Activated CD8-positive, alpha-beta memory T cell treated with anti-CD3 and anti-CD28 coated beads, Interleukin-2, amount 50 U/mL, for 48 hours (primary cell): ENCODE measurements at regions not wholly inside any gene's neighbourhood (a gene's known extent, or its start where the extent isn't known, plus 50 kb on each side); places are given as distances from the start of the nearest gene placed in this dataset.
"Not testable (repeated sequence)": the region's sequence is repeated elsewhere in the genome, so short reads cannot be mapped to it uniquely, and the experiment has no call there.

Experiments
- DNase-seq: peaks from one replicate; pipeline ENCODE4 v3.0.0-alpha.2; 2020

DNA sequence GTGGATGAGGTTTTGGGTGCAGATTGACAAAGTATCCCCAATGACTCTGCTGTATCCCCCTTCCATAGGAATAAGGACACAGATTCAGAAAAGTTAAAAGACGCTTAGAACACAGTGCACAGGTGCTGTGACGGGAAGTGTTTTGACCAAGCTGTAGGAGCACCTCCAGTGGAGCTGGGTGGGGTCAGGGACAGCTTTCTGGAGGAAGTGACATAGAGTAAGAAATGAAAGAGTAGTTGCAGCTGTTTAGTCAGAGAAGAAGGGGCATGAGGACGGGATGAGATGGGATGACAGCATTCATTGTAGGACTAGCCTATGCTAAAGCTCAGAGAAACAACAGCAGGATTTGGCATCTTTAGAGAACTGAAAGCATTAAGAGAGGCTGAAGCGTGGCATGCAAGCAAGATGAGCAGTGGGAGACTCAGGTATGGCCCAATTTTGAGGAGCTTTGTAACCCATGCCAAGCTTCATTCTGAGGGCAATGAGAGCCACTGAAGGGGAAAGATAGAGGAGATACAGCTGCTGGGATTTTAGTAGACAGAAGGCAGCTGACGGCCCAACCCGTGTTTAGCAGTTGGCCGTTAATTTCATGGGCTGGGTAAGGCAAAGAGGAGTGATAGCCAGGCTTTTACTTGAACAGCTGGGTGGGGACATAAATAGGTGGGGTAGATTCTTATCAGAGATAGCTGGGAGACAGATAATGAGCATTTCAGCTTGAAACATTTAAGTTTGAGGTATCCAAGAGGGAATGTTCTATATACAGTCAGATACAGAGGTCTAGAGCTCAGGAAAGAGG is 131.8 kb upstream of the KRAS start:
- DNase-seq: no peak

DNA sequence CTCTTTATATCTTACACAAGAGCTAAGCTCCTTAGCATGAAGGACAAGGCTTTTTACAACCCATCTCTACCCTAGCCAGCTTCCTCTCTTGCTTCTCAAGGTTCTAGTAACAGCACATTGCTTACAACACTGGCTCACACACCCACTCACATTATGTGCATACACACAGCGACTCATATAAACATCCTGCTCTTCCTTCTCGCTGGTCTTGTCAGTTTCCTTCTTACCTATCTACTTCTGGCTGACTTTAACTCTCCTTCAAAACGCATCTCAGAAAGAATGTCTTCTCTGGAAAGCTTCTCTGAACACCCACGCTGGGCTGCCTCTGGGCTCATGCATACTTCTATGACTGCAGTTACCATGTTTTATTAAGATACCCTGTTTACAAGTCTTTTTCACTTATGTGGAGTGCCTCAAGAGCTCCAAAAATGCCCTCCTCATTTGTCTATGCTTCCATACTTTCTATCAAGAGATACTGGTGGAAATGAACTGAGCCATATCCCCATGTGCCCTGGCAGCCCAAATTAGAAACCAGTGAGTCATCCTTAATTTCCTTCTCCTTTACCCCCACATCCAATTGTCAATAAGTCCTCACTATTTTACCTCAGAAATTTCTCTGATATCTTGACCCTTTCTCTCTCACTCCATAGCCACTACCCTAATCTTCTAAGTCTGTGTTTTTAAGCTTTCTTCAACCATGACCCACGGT is 126.9 kb upstream of the KRAS start:
- DNase-seq: no peak

DNA sequence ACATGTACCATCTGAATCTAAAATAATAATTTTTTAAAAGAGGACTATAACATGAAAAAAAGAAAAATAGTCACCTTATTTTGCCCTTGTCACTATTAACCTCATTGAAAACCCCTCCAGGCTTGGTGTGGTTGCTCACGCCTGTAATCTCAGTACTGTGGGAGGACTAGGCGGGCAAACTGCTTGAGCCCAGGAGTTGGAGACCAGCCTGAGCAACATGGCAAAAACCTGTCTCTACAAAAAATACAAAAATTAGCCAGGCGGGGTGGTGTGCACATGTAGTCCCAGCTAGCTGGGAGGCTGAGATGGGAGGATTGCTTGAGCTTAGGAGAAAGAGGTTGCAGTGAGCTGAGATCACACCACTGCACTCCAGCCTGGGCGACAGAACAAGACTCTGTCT is 126.3 kb upstream of the KRAS start:
- no peak for DNase-seq

DNA sequence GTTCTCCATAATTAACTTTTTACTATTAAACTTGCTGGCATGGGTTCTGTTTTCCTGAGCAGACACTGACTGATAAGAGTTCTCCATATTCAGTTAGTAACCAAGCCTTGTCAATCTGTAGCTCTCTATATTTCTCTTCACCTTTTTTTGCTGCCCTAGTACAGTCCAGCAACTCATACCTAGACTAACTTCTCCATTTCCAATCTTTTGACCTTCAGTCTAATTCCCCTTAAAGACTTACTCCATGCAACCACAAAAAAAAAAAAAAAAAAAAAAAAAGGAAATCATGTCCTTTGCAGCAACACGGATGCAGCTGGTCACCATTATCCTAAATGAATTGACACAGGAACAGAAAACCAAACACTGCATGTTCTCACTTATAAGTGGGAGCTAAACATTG is 125.7 kb upstream of the KRAS start:
- no peak for DNase-seq

DNA sequence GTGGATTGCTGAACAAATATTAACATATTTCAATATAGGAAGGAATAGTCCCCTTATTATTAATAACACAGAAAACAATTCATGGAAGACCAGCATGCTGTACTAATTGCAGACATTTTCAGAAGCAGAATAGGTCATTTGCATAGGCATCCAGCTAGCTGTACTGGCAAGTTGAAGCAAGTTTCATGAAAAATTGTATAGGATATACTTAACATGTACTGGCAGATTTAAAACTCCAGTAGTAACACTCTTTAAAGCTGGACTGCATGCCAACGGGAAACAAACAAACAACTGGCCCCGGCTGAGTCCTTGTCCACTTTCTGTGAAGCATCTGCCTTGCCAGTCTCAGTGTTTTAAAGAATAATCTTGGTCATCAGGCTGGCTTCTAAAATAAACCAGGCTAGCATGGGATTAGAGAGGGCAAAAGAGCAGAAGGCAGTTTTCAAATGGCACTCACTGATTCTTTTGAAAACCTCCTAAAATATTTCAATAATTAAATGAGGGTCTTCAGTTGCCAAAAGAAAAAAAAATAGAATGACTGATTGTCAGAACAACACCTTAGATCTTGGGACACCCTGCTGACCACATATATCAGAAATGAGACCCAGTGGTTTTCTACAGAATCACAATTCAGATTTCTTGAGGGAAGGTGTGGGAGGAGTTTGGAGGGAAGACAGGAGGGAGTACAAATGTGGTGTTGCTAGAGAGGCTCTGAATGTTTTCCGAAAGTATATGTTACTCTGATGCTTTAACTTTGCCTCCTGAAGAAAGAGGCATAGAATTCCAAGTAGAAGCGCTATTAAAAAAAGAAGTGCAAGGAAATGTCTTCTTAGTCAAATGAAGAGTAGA is 122.5 kb upstream of the KRAS start:
- DNase-seq: no peak

DNA sequence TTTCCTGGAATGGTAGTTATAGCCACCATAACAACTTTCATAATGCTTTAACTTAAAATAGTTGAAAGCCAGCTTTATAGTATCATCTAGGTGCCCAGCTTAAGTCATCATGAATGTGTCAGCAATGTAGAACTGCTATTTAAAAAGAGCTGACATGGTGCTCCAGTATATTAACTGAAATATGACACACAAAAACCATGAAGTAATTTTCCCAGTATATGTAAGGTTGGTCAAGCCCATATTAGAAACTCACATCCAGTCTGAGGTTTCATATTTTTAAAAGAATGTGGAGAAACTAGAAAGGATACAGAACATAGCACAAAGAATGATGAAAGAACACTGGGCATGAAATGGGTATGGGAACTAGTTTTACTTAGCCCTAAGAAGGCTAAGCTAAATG is 121.3 kb upstream of the KRAS start:
- no peak for DNase-seq

DNA sequence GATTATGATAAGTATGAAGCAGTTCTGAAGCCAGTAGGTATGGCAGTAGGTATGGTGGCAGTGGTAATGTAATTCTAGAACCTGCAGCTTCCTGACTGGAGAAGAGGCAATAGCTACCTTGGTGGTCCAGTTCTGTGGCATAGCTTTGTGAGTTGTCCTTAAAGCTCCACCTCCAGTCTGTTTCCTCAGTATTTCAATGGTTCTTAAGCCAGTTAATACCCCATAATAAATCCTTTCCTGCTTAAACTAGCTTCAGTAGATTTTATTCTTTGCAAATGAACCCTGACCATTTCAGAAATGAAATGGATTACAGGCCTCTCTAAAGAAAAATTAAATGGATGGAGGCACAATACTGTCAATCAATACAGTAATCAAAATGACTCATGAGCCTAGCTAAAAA is 117.8 kb upstream of the KRAS start:
- DNase-seq: no peak

DNA sequence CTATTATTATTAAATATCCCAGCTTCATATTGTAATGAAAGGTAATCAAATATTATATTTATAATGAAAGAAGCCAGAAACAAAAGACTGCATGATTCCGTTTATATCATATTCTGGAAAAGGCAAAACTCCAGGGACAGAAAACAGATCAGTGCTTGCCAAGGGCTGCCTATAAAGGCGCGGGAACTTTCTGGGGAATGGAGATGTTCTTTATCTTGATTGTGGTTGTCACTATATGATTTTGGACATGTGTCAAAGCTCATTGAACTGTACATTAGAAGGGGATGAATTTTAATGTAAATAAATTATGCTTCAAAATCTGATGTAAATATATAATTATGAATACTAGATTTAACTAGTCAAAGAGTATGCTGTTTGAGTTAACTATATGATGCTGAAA is 115.4 kb upstream of the KRAS start:
- no peak for DNase-seq

DNA sequence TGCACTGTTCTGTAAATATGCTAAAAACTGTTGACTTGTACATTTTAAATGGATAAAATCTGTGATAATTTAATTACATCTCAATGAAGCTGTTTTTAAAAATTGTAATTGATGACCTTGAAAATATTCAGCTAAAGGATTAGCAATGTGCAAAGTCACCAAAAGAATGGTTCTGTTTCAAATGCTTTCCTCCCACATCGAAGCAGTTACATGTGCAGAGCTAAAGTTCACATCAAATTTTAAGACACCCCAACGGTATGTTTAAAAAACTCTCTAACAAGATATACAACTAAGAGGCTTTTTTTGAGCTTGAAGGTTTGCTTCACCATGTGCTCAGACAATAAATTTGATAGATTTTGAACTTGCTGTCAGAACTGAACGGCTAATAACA is 114.6 kb upstream of the KRAS start:
- DNase-seq: no peak

DNA sequence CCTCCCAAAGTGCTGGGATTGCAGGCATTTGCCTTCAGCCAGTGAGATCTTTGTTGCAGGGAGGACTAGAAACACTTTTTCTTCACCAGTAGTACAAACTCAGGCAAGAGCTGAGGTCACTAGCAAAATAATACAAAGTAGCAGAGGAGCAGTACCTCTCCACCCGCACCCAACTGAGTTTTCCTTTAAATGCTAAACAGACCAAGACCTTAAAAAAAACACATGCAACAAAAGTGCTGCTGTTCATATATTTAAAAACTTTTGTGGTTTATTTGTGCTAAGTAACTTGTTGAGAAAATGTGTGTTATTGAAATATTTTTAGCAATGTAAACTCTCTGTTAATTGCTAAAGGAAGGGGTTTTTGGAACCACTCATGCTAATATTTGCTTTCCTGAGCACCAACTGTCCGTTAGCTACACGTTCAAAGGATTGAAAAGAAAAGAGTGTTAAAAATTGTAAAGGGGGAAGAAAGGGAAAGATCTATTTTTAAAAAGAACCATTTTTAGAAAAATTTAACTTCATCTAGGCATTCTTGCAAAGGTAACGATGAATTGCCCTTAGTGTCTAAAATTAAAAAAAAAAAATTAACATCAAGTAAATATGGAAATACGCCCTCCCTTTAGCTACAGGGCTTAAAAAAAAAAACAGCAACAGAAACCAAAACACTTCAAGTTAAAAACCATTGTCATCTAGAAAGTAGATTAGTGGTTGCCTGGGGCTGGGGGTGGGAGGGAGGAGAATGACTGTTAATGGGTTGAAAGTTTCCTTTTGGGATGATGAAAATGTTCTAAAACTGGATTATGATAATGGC is 114.0 kb upstream of the KRAS start:
- DNase-seq: no peak

DNA sequence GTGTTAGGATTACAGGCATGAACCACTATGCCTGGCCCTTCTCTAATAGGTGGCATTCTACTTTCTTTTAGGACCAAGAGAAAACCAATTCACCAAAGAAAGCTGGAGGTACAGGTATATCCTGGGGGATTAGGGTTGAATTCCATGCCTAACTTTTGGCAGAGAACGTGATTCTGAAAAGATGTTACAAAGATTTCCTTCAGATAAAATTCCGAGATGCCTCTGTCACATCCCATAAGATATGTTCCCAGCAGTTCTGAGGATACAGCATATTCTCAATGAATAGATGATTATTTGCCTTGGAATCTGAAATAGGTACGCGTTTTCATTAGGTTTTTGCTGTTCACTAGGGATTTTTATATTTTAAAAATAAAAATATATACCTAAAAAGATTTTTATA is 111.9 kb upstream of the KRAS start:
- DNase-seq: no peak

DNA sequence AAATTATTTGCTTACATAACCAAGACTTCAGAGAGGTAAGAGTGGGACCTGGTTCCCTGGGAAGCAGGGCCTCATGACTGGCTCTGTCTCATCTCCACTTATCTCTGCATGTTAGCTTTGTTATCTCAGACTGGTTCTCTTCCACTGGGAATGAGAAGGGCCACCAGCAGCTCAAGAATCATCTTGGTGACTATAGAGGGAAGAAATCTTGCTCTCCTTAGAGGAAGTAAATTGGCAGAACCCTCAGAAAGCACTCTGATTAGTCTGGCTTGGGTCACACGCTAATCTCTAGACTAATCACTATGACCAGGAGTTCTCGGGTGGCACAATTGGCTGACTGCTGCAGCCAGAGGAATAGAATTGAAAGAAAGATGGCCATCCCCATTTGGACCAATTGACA is 110.8 kb upstream of the KRAS start:
- DNase-seq: no peak

DNA sequence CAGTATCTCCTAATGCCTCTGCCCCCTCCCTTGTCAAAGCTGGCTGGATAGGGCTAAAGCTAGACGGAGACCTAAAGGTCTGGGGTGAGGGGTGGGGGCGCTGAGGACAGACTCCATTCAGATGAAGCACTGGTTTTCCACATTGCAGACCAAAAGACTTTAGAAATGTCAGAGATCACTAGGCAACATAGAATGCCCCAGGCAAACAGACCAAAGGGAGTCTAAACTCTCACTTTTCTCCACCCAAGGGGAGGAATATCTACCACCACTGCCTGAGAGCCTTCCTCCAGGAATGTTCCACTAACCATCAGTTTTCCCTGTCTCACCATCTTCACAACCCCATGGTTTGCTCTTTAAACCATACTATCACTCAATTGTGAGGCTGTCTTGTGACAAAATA is 106.9 kb upstream of the KRAS start:
- DNase-seq: no peak

DNA sequence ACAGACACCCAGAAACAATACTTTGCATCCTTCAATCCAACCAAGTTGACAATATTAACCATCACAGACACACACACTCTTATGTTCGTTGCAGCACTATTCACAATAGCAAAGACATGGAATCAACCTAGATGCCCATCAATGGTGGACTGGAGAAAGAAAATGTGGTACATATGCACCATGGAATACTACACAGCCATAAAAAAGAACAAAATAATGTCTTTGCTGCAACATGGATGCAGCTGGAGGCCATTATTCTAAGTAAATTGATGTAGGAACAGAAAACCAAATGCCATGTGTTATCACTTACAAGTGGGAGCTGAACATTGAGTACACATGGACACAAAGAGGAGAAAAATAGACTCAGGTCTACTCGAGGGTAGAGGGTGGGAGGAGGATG is 102.2 kb upstream of the KRAS start:
- not testable (repeated sequence) for DNase-seq

DNA sequence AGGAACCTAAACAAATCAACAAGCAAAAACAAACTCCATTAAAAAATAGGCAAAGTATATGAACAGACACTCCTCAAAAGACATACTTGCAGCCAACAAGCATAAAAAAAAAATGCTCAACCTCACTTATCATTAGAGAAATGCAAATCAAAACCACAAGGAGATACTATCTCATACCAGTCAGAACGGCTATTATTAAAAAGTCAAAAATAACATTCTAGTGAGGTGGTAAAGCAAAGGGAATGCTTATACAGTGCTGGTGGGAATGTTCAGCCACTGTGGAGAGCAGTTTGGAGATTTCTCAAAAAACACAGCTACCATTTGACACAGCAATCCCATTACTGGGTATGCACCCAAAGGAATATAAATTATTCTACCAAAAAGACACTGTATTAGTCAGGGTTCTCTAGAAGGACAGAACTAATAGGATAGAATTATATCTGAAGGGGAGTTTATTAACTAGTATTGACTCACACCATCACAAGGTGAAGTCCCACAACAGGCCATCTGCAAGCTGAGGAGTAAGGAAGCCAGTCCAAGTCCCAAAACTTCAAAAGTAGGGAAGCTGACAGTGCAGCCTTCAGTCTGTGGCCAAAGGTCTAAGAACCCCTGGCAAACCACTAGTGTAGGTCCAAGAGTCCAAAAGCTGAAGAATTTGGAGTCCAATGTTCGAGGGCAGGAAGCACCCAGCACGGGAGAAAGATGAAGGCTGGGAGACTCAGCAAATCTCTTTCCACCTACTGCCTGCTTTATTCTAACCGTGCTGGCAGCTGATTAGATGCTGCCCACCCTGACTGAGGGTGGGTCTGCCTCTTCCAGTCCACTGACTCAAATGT is 101.6 kb upstream of the KRAS start:
- no peak for DNase-seq

DNA sequence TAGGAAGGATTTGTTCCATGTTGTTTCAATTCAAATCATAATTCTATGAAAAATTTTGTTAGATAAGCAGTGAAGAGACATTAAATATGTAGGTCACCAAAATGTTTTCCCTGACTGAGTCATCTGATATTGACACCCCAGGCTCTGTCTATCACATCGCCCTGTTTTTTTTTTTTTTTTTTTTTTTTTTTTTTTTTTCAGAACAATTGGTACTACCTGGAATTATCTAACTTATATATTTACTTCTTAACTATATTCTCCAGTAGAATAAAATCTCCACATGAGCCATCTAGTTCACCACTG is 97.8 kb upstream of the KRAS start:
- DNase-seq: no peak

DNA sequence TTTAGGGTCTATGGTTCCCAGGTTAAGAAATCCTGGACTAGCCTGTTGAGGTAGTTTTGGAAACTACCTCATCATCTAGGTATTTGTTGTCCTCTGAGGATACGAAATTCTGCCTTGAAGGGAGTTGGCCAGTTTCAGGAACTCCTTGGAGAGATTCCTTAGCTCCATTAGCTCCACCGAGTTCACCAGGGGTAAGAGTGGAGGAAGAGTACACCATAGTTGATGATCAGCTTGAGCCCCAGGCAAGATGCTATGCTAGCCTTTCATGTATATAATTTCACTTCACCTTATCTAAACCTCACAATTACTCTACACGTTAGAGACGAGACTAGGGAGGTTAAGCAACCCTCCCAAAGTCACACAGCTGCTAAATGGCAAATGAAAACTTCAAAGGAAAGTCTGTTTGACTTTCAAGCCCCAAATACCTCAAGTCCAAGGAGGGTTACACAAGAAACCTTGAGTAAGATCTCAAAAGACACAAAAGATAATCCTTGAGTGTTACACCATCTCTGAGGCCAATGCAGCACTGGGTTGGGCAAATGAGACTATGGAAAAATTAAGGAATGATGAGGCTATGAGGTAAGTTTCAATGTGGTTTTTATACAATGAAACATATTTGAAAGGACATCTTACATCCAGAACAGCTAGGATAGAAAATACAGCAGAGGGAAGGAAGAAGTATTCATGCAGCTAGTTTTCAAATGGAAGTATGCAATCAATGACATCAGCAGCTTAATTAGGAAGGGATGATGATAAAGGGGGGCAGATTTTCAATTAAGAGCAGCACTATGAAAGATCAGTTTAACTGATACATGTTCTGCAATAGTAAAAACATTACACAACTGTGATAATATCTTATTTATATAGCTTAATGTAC is 97.2 kb upstream of the KRAS start:
- DNase-seq: no peak

DNA sequence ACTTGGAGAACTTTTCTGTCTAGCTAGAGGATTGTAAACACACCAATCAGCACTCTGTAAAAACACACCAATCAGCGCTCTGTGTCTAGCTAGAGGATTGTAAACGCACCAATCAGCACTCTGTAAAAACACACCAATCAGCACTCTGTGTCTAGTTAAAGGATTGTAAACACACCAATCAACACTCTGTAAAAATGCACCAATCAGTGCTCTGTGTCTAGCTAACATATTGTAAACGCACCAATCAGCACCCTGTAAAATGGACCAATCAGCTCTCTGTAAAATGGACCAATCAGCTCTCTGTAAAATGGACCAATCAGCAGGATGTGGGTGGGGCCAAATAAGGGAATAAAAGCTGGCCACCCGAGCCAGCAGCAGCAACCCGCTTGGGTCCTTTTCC is 91.1 kb upstream of the KRAS start:
- not testable (repeated sequence) for DNase-seq

DNA sequence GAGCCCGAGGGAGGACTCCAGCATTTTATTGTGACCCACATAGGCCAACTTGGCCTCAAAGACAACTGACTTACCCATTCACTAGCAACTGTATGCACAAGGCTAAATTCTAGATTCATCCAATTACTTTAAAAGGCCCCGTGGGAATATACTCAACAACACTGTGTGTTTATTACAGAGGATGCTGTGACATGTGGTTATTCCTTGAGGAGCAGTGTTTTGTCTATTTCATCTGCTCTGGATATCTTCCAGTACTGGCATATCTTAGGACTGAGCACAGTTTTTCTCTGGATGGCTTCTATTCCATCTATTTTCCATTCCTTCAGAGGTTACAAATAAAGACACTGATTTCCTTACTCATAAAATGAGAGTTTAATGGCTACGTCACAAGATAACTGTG is 87.2 kb upstream of the KRAS start:
- DNase-seq: no peak

DNA sequence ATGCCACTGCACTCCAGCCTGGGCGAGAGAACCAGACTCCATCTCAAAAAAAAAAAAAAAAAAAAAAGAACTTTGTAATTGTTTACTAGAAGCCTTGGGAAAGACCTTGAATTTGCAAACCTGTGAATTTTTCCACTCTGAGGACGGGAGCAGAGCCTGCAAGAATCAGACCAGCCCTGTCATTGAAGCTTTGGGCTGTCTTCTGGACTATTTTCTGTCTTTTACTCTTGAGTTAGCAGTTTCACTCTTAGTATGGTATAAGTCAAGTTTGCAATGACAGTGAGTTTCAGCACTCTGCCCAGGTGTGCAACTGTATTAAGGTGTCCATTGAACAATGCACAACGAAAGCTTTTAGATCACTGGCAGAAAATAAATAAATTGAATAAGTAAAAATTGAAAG is 81.4 kb upstream of the KRAS start:
- no peak for DNase-seq

DNA sequence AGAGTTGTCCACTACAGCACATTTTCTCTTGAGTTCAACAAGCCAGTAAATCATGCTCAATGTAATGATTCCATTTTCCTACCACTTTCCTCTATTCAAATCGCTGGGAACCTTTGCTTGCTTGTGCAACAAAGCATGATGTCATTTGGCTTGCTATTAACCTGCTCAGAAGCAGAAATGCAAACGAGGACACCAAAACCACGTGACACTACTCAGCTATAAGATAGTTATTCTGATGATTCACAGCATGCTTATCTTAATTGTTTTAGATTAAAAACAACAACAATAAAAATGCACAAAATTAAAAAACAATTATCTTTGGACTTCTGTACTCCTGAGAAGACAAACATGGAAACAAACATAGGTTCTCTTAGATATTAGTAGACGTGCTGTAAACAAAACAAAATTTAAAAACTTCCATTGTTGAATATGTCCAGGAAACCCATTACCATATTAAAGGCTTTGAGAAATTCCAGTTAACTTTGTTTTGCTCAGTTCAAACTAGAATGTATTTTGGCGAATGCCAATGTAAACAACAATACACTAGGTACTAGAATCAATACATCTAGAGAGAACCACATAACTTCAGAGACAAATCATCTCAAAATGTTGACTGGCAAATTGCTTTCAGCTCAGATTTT is 77.5 kb upstream of the KRAS start:
- DNase-seq: no peak
